BLaER1 treated with 17β-estradiol and CSF1 and Interleukin-3, amounts not matched to agents 10 nM and 100 nM (cell line): ENCODE measurements at regions not wholly inside any gene's neighbourhood (a gene's known extent, or its start where the extent isn't known, plus 50 kb on each side); places are given as distances from the start of the nearest gene placed in this dataset.

Experiments
- H3K27ac ChIP-seq, 11 experiments: shearing (Covaris generic); formaldehyde crosslinking; 2 replicates each; pipeline ENCODE4 v1.8.1; 2022
- H3K27me3 ChIP-seq, 11 experiments: shearing (Covaris generic); formaldehyde crosslinking; 2 replicates each; pipeline ENCODE4 v1.8.1; 2022
- H3K36me3 ChIP-seq, 11 experiments: shearing (Covaris generic); formaldehyde crosslinking; 2 replicates each; pipeline ENCODE4 v1.8.1; 2022
- H3K4me1 ChIP-seq, 10 experiments: shearing (Covaris generic); formaldehyde crosslinking; 2 replicates each; pipeline ENCODE4 v1.8.1; 2022
- H3K4me2 ChIP-seq, 11 experiments: shearing (Covaris generic); formaldehyde crosslinking; 2 replicates each; pipeline ENCODE4 v1.8.1; 2022
- H3K4me3 ChIP-seq, 10 experiments: shearing (Covaris generic); formaldehyde crosslinking; 2 replicates each; pipeline ENCODE4 v1.8.1; 2022
- H3K9ac ChIP-seq, 11 experiments: shearing (Covaris generic); formaldehyde crosslinking; 2 replicates each; pipeline ENCODE4 v1.8.1; 2022
- H3K9me3 ChIP-seq, 11 experiments: shearing (Covaris generic); formaldehyde crosslinking; replicated peaks in 1 of 11; 2 replicates each; pipeline ENCODE4 v1.8.1; 2022
- H4K20me1 ChIP-seq, 11 experiments: shearing (Covaris generic); formaldehyde crosslinking; 2 replicates each; pipeline ENCODE4 v1.8.1; 2022
- Cebpa-rat ChIP-seq, 11 experiments: shearing (Covaris generic); IDR thresholded peaks; 2 replicates each; pipeline ENCODE4 v1.8.1; 2022

- no peak overlapping the region for H3K9ac ChIP-seq
- no peaks in the 10 kb centered on the region for H4K20me1 ChIP-seq
- no peaks in the 10 kb centered on the region for H3K9me3 ChIP-seq
- peak overlapping the region in 10 of 11 experiments; percentile 16 to 93 (median 40); a peak in 20 of 22 replicates for H3K4me2 ChIP-seq
- H3K27me3 ChIP-seq: no peaks in the 10 kb centered on the region
- H3K36me3 ChIP-seq: peaks cover 0 to 20% (median 0%) of the 10 kb centered on the region in 11 experiments; a peak in 2 of 22 replicates
- TF ChIP-seq Cebpa-rat (IDR thresholded peaks at IDR 0.05): no peak
- H3K4me3 ChIP-seq: no peak overlapping the region
- peaks cover 45 to 78% (median 65%) of the 10 kb centered on the region in 10 experiments for H3K4me1 ChIP-seq
- peak overlapping the region in 1 of 11 experiments; percentile 15; a peak in 1 of 22 replicates for H3K27ac ChIP-seq
Observed at GRCh38 chr18:10279905-10280644, 174.4 kb upstream of the APCDD1 start.

- peaks cover 74 to 91% (median 80%) of the 10 kb centered on the region in 10 experiments for H3K4me1 ChIP-seq
- H3K36me3 ChIP-seq: peaks cover 0 to 12% (median 0%) of the 10 kb centered on the region in 11 experiments; a peak in 4 of 22 replicates
- H3K4me3 ChIP-seq: peak overlapping the region; percentile 1 to 47 (median 38); a peak in 14 of 20 replicates
- H3K27ac ChIP-seq: peak overlapping the region; percentile 33 to 95 (median 83)
- H4K20me1 ChIP-seq: no peaks in the 10 kb centered on the region
- H3K9me3 ChIP-seq: peaks cover 15 to 25% (median 23%) of the 10 kb centered on the region in 11 experiments
- H3K27me3 ChIP-seq: no peaks in the 10 kb centered on the region
- peak overlapping the region in 10 of 11 experiments; percentile 20 to 74 (median 64); a peak in 18 of 22 replicates for H3K9ac ChIP-seq
- H3K4me2 ChIP-seq: peak overlapping the region; percentile 76 to 95 (median 87)
- no peak for TF ChIP-seq Cebpa-rat (IDR thresholded peaks at IDR 0.05)
Observed at GRCh38 chr18:10284540-10285282, 169.7 kb upstream of the APCDD1 start.

- H3K4me2 ChIP-seq: peak overlapping the region; percentile 76 to 95 (median 87)
- peak overlapping the region in 10 of 11 experiments; percentile 16 to 74 (median 64); a peak in 15 of 22 replicates for H3K9ac ChIP-seq
- no peaks in the 10 kb centered on the region for H3K27me3 ChIP-seq
- TF ChIP-seq Cebpa-rat (IDR thresholded peaks at IDR 0.05): no peak
- H3K27ac ChIP-seq: peak overlapping the region; percentile 60 to 95 (median 83)
- H3K4me3 ChIP-seq: peak overlapping the region in 9 of 10 experiments; percentile 10 to 47 (median 39); a peak in 12 of 20 replicates
- no peaks in the 10 kb centered on the region for H4K20me1 ChIP-seq
- H3K36me3 ChIP-seq: peaks cover 0 to 12% (median 0%) of the 10 kb centered on the region in 11 experiments; a peak in 4 of 22 replicates
- peaks cover 72 to 91% (median 82%) of the 10 kb centered on the region in 10 experiments for H3K4me1 ChIP-seq
- peaks cover 15 to 29% (median 23%) of the 10 kb centered on the region in 11 experiments for H3K9me3 ChIP-seq
Observed at GRCh38 chr18:10285283-10285640, 169.2 kb upstream of the APCDD1 start.

- Histone ChIP-seq H3K27ac (peak overlapping the region in 9 of 11 experiments; percentile 72 to 95 (median 85); a peak in 16 of 22 replicates), H3K4me3 (no peak overlapping the region; a peak in 1 of 20 replicates), H3K4me2 (peak overlapping the region; percentile 76 to 95 (median 87)), H3K27me3 (no peaks in the 10 kb centered on the region), H3K36me3 (peaks cover 0 to 12% (median 0%) of the 10 kb centered on the region in 11 experiments; a peak in 4 of 22 replicates), H3K9ac (peak overlapping the region in 3 of 11 experiments; percentile 7 to 70 (median 17); a peak in 6 of 22 replicates), H3K9me3 (peaks cover 15 to 32% (median 23%) of the 10 kb centered on the region in 11 experiments), H4K20me1 (no peaks in the 10 kb centered on the region), H3K4me1 (peaks cover 60 to 98% (median 81%) of the 10 kb centered on the region in 10 experiments)
- no peak for TF ChIP-seq Cebpa-rat (IDR thresholded peaks at IDR 0.05)
Observed at GRCh38 chr18:10286580-10287150, 167.8 kb upstream of the APCDD1 start.

GRCh38 chr18:10289251-10289650 lies 165.2 kb upstream of the APCDD1 start:
- Histone ChIP-seq H3K4me3 (peak overlapping the region in 2 of 10 experiments; percentile 2 to 9; a peak in 2 of 20 replicates), H4K20me1 (no peaks in the 10 kb centered on the region), H3K36me3 (peaks cover 0 to 12% (median 0%) of the 10 kb centered on the region in 11 experiments; a peak in 4 of 22 replicates), H3K27me3 (no peaks in the 10 kb centered on the region), H3K4me2 (peak overlapping the region in 5 of 11 experiments; percentile 73 to 89 (median 82); a peak in 8 of 22 replicates), H3K27ac (peak overlapping the region in 6 of 11 experiments; percentile 73 to 95 (median 88); a peak in 11 of 22 replicates), H3K9ac (peak overlapping the region in 2 of 11 experiments; percentile 78 to 82; a peak in 5 of 22 replicates), H3K4me1 (peaks cover 40 to 100% (median 77%) of the 10 kb centered on the region in 10 experiments), H3K9me3 (peaks cover 15 to 32% (median 23%) of the 10 kb centered on the region in 11 experiments)
- no peak for TF ChIP-seq Cebpa-rat (IDR thresholded peaks at IDR 0.05)

- peak overlapping the region in 3 of 10 experiments; percentile 2 to 36 (median 6); a peak in 2 of 20 replicates for H3K4me3 ChIP-seq
- H3K9me3 ChIP-seq: peaks cover 15 to 32% (median 23%) of the 10 kb centered on the region in 11 experiments
- TF ChIP-seq Cebpa-rat (IDR thresholded peaks at IDR 0.05): peak in 2 of 11 experiments; percentile 51 to 83; a peak in 3 of 22 replicates
- no peaks in the 10 kb centered on the region for H4K20me1 ChIP-seq
- H3K4me1 ChIP-seq: peaks cover 40 to 100% (median 76%) of the 10 kb centered on the region in 10 experiments
- peaks cover 0 to 12% (median 0%) of the 10 kb centered on the region in 11 experiments; a peak in 4 of 22 replicates for H3K36me3 ChIP-seq
- peak overlapping the region in 7 of 11 experiments; percentile 5 to 82 (median 70); a peak in 12 of 22 replicates for H3K9ac ChIP-seq
- H3K27ac ChIP-seq: peak overlapping the region in 9 of 11 experiments; percentile 42 to 95 (median 80); a peak in 17 of 22 replicates
- no peaks in the 10 kb centered on the region for H3K27me3 ChIP-seq
- peak overlapping the region in 10 of 11 experiments; percentile 2 to 89 (median 68); a peak in 15 of 22 replicates for H3K4me2 ChIP-seq
Observed at GRCh38 chr18:10289951-10290637, 164.3 kb upstream of the APCDD1 start.

- Histone ChIP-seq H3K36me3 (peaks cover 0 to 12% (median 0%) of the 10 kb centered on the region in 11 experiments; a peak in 4 of 22 replicates), H3K9ac (peak overlapping the region in 7 of 11 experiments; percentile 5 to 82 (median 70); a peak in 11 of 22 replicates), H3K4me2 (peak overlapping the region in 9 of 11 experiments; percentile 5 to 89 (median 73); a peak in 15 of 22 replicates), H3K9me3 (peaks cover 15 to 32% (median 23%) of the 10 kb centered on the region in 11 experiments), H3K27ac (peak overlapping the region in 9 of 11 experiments; percentile 42 to 95 (median 80); a peak in 16 of 22 replicates), H3K27me3 (no peaks in the 10 kb centered on the region), H4K20me1 (no peaks in the 10 kb centered on the region), H3K4me3 (0 out of 20 replicates have a peak overlapping the region, but pooled peaks of 2 of the 10 experiments have one; percentile 2 to 6), H3K4me1 (peaks cover 38 to 100% (median 76%) of the 10 kb centered on the region in 10 experiments)
- no peak for TF ChIP-seq Cebpa-rat (IDR thresholded peaks at IDR 0.05)
Observed at GRCh38 chr18:10290638-10291235, 163.7 kb upstream of the APCDD1 start.
